ENCODE measurements at regions not wholly inside any gene's neighbourhood (a gene's known extent, or its start where the extent isn't known, plus 50 kb on each side); places are given as distances from the start of the nearest gene placed in this dataset.

- DNase-seq (ENCODE audit: low spot score) = no peak
Observed at GRCh38 chr1:170271430-170272161, 125.8 kb downstream of the NTMT2 start.

GRCh38 chr1:170273291-170274130 is 127.8 kb downstream of the NTMT2 start:
- DNase-seq (ENCODE audit: low spot score) = no peak

DNA sequence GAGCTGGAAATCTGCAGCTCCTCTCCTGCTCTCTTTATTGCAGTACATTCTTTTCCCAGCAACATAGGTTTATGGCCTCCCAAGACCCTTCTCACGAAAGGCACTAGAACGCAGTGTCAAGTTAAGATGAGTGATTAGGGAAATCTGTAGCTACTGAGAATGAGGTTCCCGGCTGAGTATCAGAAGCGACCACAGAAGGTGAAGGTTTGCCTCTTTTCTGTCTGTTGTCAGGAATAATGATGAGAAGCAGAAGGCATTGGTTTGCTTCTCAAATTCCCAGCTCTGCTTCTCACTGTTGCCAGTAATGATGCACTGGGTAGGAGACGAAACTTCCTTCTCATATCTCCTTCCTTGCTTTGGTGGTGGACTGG is 128.4 kb downstream of the NTMT2 start:
- DNase-seq (ENCODE audit: low spot score) = no peak

DNA sequence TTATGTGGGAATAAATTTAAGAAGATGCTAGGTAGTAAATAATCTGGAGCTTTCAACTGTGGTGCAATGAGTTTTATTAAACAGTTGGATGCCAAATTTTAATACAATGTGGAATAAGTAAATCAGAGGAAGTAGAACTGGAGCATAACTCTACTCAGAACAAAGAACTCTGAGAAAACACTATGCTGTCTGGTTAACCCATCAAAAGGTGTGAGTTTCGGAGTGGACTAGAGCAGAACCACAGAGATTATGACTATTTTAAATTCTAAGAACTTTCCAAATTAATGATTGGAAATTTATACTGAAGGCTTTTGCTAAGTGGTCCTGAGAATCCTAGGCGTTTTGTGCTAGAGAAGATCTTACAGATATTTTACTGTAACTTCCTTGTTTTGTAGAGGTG is 132.2 kb downstream of the NTMT2 start:
- DNase-seq (ENCODE audit: low spot score) = no peak

DNA sequence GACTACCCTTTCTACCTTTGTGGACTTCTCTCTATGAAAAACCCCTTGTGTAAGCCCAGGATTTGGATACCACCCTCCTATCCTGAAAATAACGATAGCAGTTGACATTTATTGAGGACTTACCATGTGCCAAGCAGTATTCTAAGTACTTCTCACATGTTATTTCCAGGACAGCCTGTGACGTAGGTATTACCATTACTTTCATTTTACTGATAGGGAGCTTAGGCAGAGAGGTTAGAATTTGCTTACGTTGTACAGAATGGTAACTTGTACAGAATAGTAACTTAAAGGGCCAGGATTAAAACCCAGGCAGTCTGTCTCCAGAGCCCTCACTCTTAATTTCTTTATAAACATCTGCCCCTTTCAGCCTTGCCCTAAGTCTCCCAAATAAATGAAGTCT is 138.3 kb downstream of the NTMT2 start:
- DNase-seq (ENCODE audit: low spot score) = no peak

DNA sequence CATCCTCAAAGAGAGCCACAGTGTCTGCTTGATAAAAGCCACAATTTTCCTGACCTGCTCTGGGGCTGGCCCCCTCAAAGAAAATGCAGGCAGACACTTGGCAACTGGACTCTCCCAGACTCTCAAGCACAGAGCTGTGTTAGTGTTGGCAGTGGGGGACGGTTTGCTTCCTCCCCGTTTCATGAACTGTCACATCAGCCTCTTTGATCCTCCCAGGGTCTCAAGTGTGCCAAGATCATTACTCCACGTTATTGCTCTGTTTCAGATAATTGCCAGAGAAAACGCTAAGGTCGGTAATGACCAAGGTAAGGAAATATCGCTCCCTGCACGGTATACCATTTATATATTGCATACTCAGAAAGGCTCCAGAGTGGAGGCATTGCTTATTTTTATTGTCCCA is 138.8 kb downstream of the NTMT2 start:
- no peak for DNase-seq (ENCODE audit: low spot score)

- no peak for DNase-seq (ENCODE audit: low spot score)
Observed at GRCh38 chr1:170284951-170285350, 139.2 kb downstream of the NTMT2 start.

DNA sequence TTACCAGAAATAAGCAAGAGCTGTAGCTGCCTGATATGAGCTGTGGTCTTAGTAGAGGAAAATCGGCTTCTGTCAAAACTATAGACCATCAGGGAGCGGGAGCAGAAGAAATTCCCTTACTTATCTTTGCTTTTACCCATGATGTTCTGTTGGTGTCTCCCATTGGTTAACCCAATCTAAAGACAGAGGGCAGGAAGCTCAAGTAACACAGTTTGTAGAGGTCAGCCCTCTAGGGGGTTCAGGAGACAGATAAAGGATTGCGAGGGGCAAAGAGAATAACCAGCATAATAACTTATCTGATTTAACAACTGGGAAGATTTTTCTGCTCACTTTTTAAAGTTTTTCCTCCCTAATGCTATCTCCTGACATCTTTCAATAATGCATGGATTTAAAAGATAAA is 142.4 kb downstream of the NTMT2 start:
- DNase-seq (ENCODE audit: low spot score) = no peak

DNA sequence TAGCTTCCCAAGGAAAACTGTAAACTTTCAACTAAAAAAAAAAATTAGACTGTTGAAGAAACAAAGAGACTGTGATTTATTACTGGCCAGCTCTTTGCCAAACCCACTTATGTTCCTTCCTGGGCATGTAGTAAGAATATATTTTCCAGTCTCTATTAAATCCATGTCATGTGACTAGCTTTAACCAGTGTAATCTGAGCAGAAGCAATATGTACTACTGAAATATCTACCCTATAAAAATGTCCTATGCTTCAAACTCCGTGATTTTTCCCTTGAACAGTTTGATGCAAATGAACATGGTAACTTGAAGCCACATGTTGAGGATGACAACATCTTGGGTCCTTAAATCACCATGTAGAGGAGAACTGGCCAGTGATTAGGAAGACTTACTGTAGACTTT is 144.5 kb downstream of the NTMT2 start:
- no peak for DNase-seq (ENCODE audit: low spot score)

GRCh38 chr1:170290991-170291390 is 145.2 kb downstream of the NTMT2 start:
- DNase-seq (ENCODE audit: low spot score) = no peak

DNA sequence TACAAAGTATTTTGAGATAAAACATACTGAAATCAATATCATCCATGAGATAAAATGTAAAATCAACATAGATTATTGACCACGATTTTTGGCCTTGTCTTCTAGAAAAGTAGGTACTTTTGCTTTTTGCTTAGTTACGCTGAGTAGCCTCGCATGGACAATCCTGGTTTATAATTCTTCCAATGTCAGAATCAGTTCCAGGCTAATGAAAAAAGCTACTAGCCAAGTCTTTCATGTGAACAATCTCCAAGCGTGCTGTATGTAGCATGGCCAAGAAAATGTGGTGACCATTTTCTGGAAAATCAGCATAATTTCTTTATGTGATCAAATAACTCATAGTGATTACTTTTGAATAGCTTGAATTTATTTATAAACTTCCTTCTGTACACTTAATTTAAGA is 145.8 kb downstream of the NTMT2 start:
- DNase-seq (ENCODE audit: low spot score) = no peak

GRCh38 chr1:170296211-170296610 is 150.5 kb downstream of the NTMT2 start:
- no peak for DNase-seq (ENCODE audit: low spot score)

DNA sequence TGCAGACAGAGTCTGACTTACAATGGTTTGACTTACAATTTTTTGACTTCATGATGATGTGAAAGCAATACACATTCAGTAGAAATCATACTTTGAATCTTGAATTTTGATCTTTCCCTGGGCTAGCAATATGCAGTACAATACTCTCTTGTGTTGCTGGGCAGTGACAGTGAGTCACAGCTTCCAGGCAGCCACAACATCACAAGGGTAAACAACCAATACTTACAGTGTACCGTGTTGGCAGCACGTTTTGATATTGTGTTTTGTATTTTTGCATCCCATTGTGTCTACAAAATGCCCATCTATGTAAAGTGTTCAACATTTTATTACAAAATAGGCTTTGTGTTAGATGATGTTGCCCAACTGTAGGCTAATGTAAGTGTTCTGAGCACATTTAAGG is 150.9 kb downstream of the NTMT2 start:
- no peak for DNase-seq (ENCODE audit: low spot score)

DNA sequence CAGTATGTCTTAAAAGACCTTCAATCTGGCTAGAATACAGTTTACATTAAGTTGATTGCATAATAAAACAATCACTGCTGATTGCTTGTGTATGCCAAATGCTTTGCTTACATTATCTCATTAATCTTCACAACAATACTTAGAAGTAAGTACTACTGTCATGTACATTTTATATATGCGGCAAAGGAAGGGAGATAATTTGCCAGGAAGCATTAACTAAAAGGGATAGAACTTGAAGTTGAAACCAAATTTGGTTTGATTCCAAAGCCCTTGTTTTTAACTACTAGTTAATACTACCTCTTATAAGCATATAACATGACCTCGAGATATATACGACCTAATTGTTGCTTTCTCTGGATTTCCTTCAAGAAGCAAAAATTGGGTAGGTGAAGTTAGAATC is 155.8 kb downstream of the NTMT2 start:
- DNase-seq (ENCODE audit: low spot score) = no peak

DNA sequence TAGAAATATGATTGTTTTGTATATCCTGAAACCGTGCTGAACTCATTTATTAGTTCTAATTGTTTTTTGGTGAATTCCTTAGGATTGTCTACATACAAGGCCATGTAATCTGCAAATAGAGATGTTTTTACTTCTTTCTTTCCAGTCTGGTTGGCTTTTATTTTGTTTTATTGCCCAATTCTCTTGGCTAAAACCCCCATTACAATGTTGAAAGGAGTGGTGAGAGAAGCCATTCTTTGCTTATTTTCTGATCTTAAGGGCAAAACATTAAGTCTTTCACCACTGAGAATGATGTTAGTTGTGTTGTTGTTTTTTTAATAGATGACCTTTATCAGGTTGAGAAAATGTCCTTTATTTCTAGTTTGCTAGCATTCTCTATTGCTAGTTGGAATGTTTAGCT is 157.3 kb downstream of the NTMT2 start:
- DNase-seq (ENCODE audit: low spot score) = no peak

- no peak for DNase-seq (ENCODE audit: low spot score)
Observed at GRCh38 chr1:170305777-170306512, 160.2 kb downstream of the NTMT2 start.

GRCh38 chr1:170306513-170306910 is 160.8 kb downstream of the NTMT2 start:
- no peak for DNase-seq (ENCODE audit: low spot score)

- no peak for DNase-seq (ENCODE audit: low spot score)
Observed at GRCh38 chr1:170306948-170307347, 161.2 kb downstream of the NTMT2 start.

DNA sequence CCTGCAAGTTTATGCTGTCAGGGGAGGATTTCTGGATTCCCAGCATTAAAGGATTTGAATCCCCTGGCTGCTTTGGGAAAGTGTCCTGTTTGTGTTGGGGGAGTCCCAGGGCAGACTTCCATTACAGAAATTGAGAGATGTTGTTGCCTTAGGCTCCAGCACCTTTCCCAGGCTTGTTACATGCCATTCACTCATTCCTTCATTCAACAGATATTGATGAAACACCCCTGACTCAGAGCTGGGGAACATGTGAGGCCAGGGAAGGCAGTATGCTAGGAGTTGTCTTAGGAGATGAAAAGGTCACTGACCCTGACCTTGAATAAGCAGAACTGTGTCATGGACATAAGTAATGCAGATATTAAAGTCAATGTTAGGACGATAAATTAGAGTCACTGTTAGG is 161.7 kb downstream of the NTMT2 start:
- no peak for DNase-seq (ENCODE audit: low spot score)

- DNase-seq (ENCODE audit: low spot score) = peak; percentile 73
Observed at GRCh38 chr1:170309389-170310013, 163.7 kb downstream of the NTMT2 start.

DNA sequence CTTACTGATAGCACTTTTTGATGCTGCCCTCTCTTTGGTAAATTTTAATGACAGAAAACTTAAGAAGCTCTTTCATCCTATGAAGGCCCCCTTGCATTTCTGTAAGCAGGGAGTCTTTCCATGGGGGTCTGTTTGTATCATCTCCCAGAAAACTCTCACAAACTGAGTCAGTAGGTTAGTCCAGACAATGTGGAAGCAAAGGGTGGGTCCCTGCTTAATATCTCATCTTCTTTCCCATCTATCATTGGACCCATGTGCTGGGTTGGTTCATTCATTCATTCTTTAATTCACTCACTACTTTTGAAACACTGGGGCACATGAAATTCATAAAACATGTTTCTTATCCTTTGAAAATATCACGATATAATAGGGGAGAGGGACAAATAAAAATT is 164.3 kb downstream of the NTMT2 start:
- no peak for DNase-seq (ENCODE audit: low spot score)

DNA sequence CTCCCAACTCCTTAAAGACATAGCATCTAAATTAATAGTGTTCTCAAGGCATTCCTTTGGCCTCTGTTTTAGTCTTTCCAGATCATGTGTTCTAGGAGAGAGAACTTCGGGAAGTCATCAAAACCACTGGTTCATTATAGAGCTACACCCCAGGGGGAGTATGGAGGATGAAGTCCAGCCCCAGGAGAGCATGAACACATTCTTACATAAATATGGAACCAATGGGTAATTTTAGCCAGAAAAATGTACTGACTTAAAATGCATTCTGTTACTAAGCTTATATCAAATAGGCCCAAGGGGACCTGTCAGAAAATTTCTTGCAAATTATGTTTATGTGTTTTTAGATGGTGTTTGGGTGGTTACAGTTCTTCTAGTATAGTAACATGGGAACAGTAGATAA is 165.2 kb downstream of the NTMT2 start:
- DNase-seq (ENCODE audit: low spot score) = no peak

GRCh38 chr1:170313306-170313705 is 167.5 kb downstream of the NTMT2 start:
- DNase-seq (ENCODE audit: low spot score) = no peak

All from AG08396 (cell line).